ENCODE measurements at regions not wholly inside any gene's neighbourhood (a gene's known extent, or its start where the extent isn't known, plus 50 kb on each side); places are given as distances from the start of the nearest gene placed in this dataset.

- no peak for TF ChIP-seq CTCF (IDR thresholded peaks at IDR 0.05)
- no peak for TF ChIP-seq POLR2A (IDR thresholded peaks at IDR 0.05)
Observed at GRCh38 chr17:63361182-63361581, 84.9 kb downstream of the CYB561 start.
